K562 (cell line): ENCODE measurements at regions not wholly inside any gene's neighbourhood (a gene's known extent, or its start where the extent isn't known, plus 50 kb on each side); places are given as distances from the start of the nearest gene placed in this dataset.

Source experiments
- EGR1 ChIP-seq: fragments of 450-650 bp; conservative IDR thresholded peaks from 2 replicates; pipeline ENCODE4 v1.6.1; 2017; ENCODE audit warnings: mild to moderate bottlenecking
- ETV6 ChIP-seq, 3 experiments: fragments of 150-350 bp in 1 of 3; sonication (generic) in 1 of 3; formaldehyde crosslinking in 1 of 3; IDR thresholded peaks; 2 replicates each; pipeline versions ENCODE4 v1.6.1 to v1.8.0; 2014 to 2022; ENCODE audit warnings: borderline replicate concordance in 2 of 3, low read depth in 2 of 3, antibody characterized with exemption in 1 of 3, low read length in 1 of 3, mild to moderate bottlenecking in 1 of 3, missing genetic modification reagents in 1 of 3
- REST ChIP-seq, 2 experiments: fragments of 450-650 bp; formaldehyde crosslinking in 1 of 2; IDR thresholded peaks; 2 replicates each; pipeline versions ENCODE4 v1.4.0 to v1.6.1; 2014 to 2020; ENCODE audit warnings: mild to moderate bottlenecking in 2 of 2, borderline replicate concordance in 1 of 2, low read depth in 1 of 2
- SAFB ChIP-seq: fragments of 200-400 bp; formaldehyde crosslinking; IDR thresholded peaks from 2 replicates; pipeline ENCODE4 v1.6.1; 2017; ENCODE audit warnings: low read depth, low read length, borderline replicate concordance
- ZNF23 ChIP-seq: fragments of 250-450 bp; sonication (Bioruptor Pico); IDR thresholded peaks from 2 replicates; pipeline ENCODE4 v1.4.0; 2020; ENCODE audit warnings: mild to moderate bottlenecking

DNA sequence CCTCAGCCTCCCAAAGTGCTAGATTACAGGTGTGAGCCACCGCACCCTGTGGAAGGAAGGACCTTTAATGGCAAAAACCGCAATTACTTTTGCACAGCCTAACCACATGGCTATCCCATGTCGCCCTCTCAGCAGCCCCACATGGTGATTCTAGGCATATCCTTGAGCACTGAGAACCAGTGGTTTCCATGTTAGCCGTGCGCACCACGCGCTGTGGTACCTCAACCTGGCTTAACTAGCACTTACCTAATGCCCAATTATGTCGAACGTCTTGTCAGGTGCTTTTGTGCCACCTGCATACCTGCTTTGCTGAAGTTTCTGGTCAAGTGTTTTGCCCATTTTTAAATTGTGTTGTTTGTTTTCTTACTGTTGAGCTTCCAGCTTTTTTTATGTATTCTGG, 697.9 kb downstream of the BRD1 start (continued):
- TF ChIP-seq REST (IDR thresholded peaks at IDR 0.05; ENCODE audit: borderline replicate concordance), result no peak
- no peak for TF ChIP-seq REST (CRISPR knock-in tag; IDR thresholded peaks at IDR 0.05; ENCODE audit: low read depth)
- TF ChIP-seq ZNF23 (CRISPR knock-in tag), result no peak
- TF ChIP-seq EGR1, result no peak
- no peak for TF ChIP-seq ETV6 (IDR thresholded peaks at IDR 0.05; ENCODE audit: borderline replicate concordance in 1 of 2, low read depth in 2 of 2, low read length in 1 of 2)
- no peak for TF ChIP-seq ETV6 (CRISPR knock-in tag; IDR thresholded peaks at IDR 0.05; ENCODE audit: borderline replicate concordance)
- TF ChIP-seq SAFB, result no peak
